Neural cell (in vitro differentiated cells): ENCODE measurements at regions not wholly inside any gene's neighbourhood (a gene's known extent, or its start where the extent isn't known, plus 50 kb on each side); places are given as distances from the start of the nearest gene placed in this dataset.

Experiments used
- CTCF ChIP-seq: fragments of 450-650 bp; IDR thresholded peaks from 2 replicates; pipeline ENCODE4 v1.5.1; 2014; ENCODE audit warnings: antibody characterized with exemption, mild to moderate bottlenecking, moderate library complexity; ENCODE audit not compliant: poor library complexity, severe bottlenecking
- EZH2 ChIP-seq: fragments of 200-600, 300-800 bp; shearing (Covaris generic), sonication (generic); IDR thresholded peaks from 2 replicates; pipeline ENCODE4 v1.6.1; 2014; ENCODE audit warnings: antibody characterized with exemption, low read length, borderline replicate concordance, mild to moderate bottlenecking; ENCODE audit not compliant: insufficient read depth, poor library complexity, severe bottlenecking
- MXI1 ChIP-seq: fragments of 450-650 bp; conservative IDR thresholded peaks from 2 replicates; pipeline ENCODE4 v1.6.1; 2014; ENCODE audit warnings: antibody characterized with exemption, mild to moderate bottlenecking; ENCODE audit not compliant: poor library complexity, severe bottlenecking
- POLR2AphosphoS5 ChIP-seq: IDR thresholded peaks from 2 replicates; pipeline ENCODE4 v1.6.1; 2012
- RAD21 ChIP-seq: fragments of 450-650 bp; conservative IDR thresholded peaks from 2 replicates; pipeline ENCODE4 v1.6.1; 2014; ENCODE audit warnings: antibody characterized with exemption, mild to moderate bottlenecking, moderate library complexity
- REST ChIP-seq: IDR thresholded peaks from 2 replicates; pipeline ENCODE4 v1.6.1; 2012; ENCODE audit warnings: borderline replicate concordance
- SMC3 ChIP-seq: fragments of 450-650 bp; conservative IDR thresholded peaks from 2 replicates; pipeline ENCODE4 v1.6.1; 2014; ENCODE audit warnings: antibody characterized with exemption, mild to moderate bottlenecking, moderate library complexity; ENCODE audit not compliant: poor library complexity
- TAF1 ChIP-seq: IDR thresholded peaks from 2 replicates; pipeline ENCODE4 v1.6.1; 2012; ENCODE audit warnings: low read depth

DNA sequence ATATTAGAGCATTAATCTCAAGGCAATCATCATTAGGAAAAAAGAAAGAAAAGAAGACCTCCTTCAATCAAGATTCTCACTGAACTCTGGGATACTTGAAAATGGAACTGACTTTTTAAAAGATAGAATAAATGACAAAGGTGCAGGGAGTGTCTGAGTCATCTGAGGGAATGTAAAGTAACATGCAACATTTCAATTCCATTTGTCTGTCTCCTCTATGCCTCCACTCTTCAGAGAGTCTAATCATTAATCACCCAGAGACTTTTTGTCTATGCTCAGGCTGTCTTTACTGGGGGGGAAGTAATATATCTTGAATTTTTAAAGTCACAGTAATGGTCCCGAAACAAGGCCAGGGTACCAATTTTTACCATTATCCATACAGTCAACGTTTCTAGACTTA lies 55.0 kb upstream of the PACRGL start:
- TF ChIP-seq POLR2AphosphoS5 (no peak), RAD21 (no peak), REST (no peak), EZH2 (no peak), CTCF (no peak), TAF1 (no peak), SMC3 (no peak), MXI1 (no peak)
